Liver (tissue), 7 donors: ENCODE measurements at regions not wholly inside any gene's neighbourhood (a gene's known extent, or its start where the extent isn't known, plus 50 kb on each side); places are given as distances from the start of the nearest gene placed in this dataset.

Experiments
- DNase-seq: peaks from one replicate; pipeline ENCODE4 v3.0.0-alpha.2; 2017; ENCODE audit warnings: low spot score
- H3K27ac ChIP-seq, 2 donors: one replicate each; pipeline ENCODE4 v1.7.0; 2013; ENCODE audit warnings: inconsistent platforms in 2 of 2, low read length in 2 of 2, control low read depth in 1 of 2, low read depth in 1 of 2, mild to moderate bottlenecking in 1 of 2
- H3K27me3 ChIP-seq, 4 donors: one replicate each; pipeline versions ENCODE4 v1.6.1 to v1.7.0; 2013; ENCODE audit warnings: low read length in 3 of 4, inconsistent platforms in 1 of 4, mild to moderate bottlenecking in 1 of 4, moderate library complexity in 1 of 4; ENCODE audit not compliant: control insufficient read depth in 4 of 4, insufficient read depth in 4 of 4
- H3K36me3 ChIP-seq, 4 donors: one replicate each; pipeline versions ENCODE4 v1.6.1 to v1.7.0; 2013; ENCODE audit warnings: low read length in 3 of 4, mild to moderate bottlenecking in 3 of 4, low read depth in 1 of 4, moderate library complexity in 1 of 4; ENCODE audit not compliant: control insufficient read depth in 4 of 4, insufficient read depth in 3 of 4
- H3K4me1 ChIP-seq, 4 donors: one replicate each; pipeline versions ENCODE4 v1.6.1 to v1.7.0; 2013; ENCODE audit warnings: low read length in 3 of 4, mild to moderate bottlenecking in 3 of 4, moderate library complexity in 1 of 4; ENCODE audit not compliant: control insufficient read depth in 4 of 4, insufficient read depth in 4 of 4
- H3K4me3 ChIP-seq, 3 donors: one replicate each; pipeline versions ENCODE4 v1.6.1 to v1.7.0; 2013; ENCODE audit warnings: low read length in 3 of 3, control low read depth in 1 of 3, low read depth in 1 of 3, mild to moderate bottlenecking in 1 of 3
- H3K9ac ChIP-seq, 2 donors: one replicate each; pipeline ENCODE4 v1.7.0; 2013; ENCODE audit warnings: low read length in 2 of 2, mild to moderate bottlenecking in 2 of 2, moderate library complexity in 2 of 2, control low read depth in 1 of 2, low read depth in 1 of 2
- H3K9me3 ChIP-seq, 4 donors: one replicate each; pipeline versions ENCODE4 v1.6.1 to v1.7.0; 2013; ENCODE audit warnings: low read length in 3 of 4; ENCODE audit not compliant: control insufficient read depth in 4 of 4
- ATF3 ChIP-seq: IDR thresholded peaks from 2 replicates; pipeline ENCODE4 v1.6.1; 2016; ENCODE audit warnings: antibody characterized with exemption
- CTCF ChIP-seq: fragments of 150-350 bp; IDR thresholded peaks from 2 replicates; pipeline ENCODE4 v1.5.1; 2017; ENCODE audit warnings: improper control_type of control experiment, low read depth, low read length; ENCODE audit not compliant: missing input control
- EGR1 ChIP-seq, 2 donors: IDR thresholded peaks; 2 replicates each; pipeline ENCODE4 v1.6.1; 2016 to 2018; ENCODE audit warnings: antibody characterized with exemption in 2 of 2, low read depth in 2 of 2
- FOXA1 ChIP-seq: IDR thresholded peaks from 2 replicates; pipeline ENCODE4 v1.6.1; 2016; ENCODE audit warnings: antibody characterized with exemption
- FOXA2 ChIP-seq: IDR thresholded peaks from 2 replicates; pipeline ENCODE4 v1.6.1; 2016; ENCODE audit warnings: antibody characterized with exemption
- GABPA ChIP-seq, 2 donors: IDR thresholded peaks in 1 of 2; conservative IDR thresholded peaks in 1 of 2; 2 replicates each; pipeline ENCODE4 v1.6.1; 2016; ENCODE audit warnings: antibody characterized with exemption in 2 of 2, mild to moderate bottlenecking in 1 of 2, moderate library complexity in 1 of 2
- HNF4A ChIP-seq, 2 donors: conservative IDR thresholded peaks; 2 replicates each; pipeline ENCODE4 v1.6.1; 2016; ENCODE audit warnings: antibody characterized with exemption in 2 of 2, mild to moderate bottlenecking in 2 of 2
- HNF4G ChIP-seq: IDR thresholded peaks from 2 replicates; pipeline ENCODE4 v1.6.1; 2016; ENCODE audit warnings: antibody characterized with exemption
- JUND ChIP-seq, 2 donors: IDR thresholded peaks; 2 replicates each; pipeline ENCODE4 v1.6.1; 2016; ENCODE audit warnings: antibody characterized with exemption in 2 of 2
- MAX ChIP-seq: IDR thresholded peaks from 2 replicates; pipeline ENCODE4 v1.6.1; 2016; ENCODE audit warnings: antibody characterized with exemption
- NR2F2 ChIP-seq: IDR thresholded peaks from 2 replicates; pipeline ENCODE4 v1.6.1; 2016; ENCODE audit warnings: antibody characterized with exemption
- RAD21 ChIP-seq, 2 donors: IDR thresholded peaks; 2 replicates each; pipeline ENCODE4 v1.6.1; 2016; ENCODE audit warnings: antibody characterized with exemption in 2 of 2, mild to moderate bottlenecking in 2 of 2
- REST ChIP-seq: IDR thresholded peaks from 2 replicates; pipeline ENCODE4 v1.6.1; 2016; ENCODE audit warnings: antibody characterized with exemption, mild to moderate bottlenecking
- RXRA ChIP-seq, 2 donors: IDR thresholded peaks; 2 replicates each; pipeline ENCODE4 v1.6.1; 2017 to 2018; ENCODE audit warnings: antibody characterized with exemption in 2 of 2, mild to moderate bottlenecking in 1 of 2
- SP1 ChIP-seq: IDR thresholded peaks from 2 replicates; pipeline ENCODE4 v1.6.1; 2018; ENCODE audit warnings: antibody characterized with exemption, mild to moderate bottlenecking
- TAF1 ChIP-seq: conservative IDR thresholded peaks from 2 replicates; pipeline ENCODE4 v1.6.1; 2016; ENCODE audit warnings: antibody characterized with exemption, mild to moderate bottlenecking
- YY1 ChIP-seq: IDR thresholded peaks from 2 replicates; pipeline ENCODE4 v1.6.1; 2016; ENCODE audit warnings: antibody characterized with exemption, mild to moderate bottlenecking
- ZBTB33 ChIP-seq: IDR thresholded peaks from 2 replicates; pipeline ENCODE4 v1.6.1; 2016; ENCODE audit warnings: antibody characterized with exemption
- donor health status: healthy.
- donor health status: healthy.
- donor health status: healthy.
- donor health status: healthy.

- TF ChIP-seq ATF3 (no peak), GABPA (IDR thresholded peaks at IDR 0.05 in 1 of 2, conservative IDR thresholded peaks at IDR 0.05 in 1 of 2) (no peak), FOXA2 (no peak), YY1 (no peak)
Measured at GRCh38 chr10:105387971-105388370, 746.9 kb downstream of the SORCS3 start (continued).

- H3K27me3 ChIP-seq = peaks cover 0 to 3% (median 0%) of the 10 kb centered on the region in 4 donors
- H3K27ac ChIP-seq = no peak overlapping the region
- DNase-seq = no peak
- H3K4me1 ChIP-seq = no peaks in the 10 kb centered on the region
- no peak overlapping the region for H3K4me3 ChIP-seq
- TF ChIP-seq MAX (no peak), NR2F2 (no peak), REST (no peak), CTCF (no peak), RAD21 (IDR thresholded peaks at IDR 0.05) (no peak), YY1 (no peak), FOXA2 (no peak), HNF4G (no peak), ZBTB33 (no peak), ATF3 (no peak), SP1 (no peak), TAF1 (no peak), HNF4A (conservative IDR thresholded peaks at IDR 0.05) (no peak), JUND (IDR thresholded peaks at IDR 0.05) (no peak), EGR1 (IDR thresholded peaks at IDR 0.05; ENCODE audit: low read depth in 2 of 2) (no peak), RXRA (IDR thresholded peaks at IDR 0.05) (no peak), GABPA (IDR thresholded peaks at IDR 0.05 in 1 of 2, conservative IDR thresholded peaks at IDR 0.05 in 1 of 2) (no peak), FOXA1 (no peak)
- no peak overlapping the region for H3K9ac ChIP-seq
- H3K9me3 ChIP-seq = no peaks in the 10 kb centered on the region
- H3K36me3 ChIP-seq = no peaks in the 10 kb centered on the region
Measured at GRCh38 chr10:105383978-105384377, 742.9 kb downstream of the SORCS3 start.
